ENCODE measurements at regions not wholly inside any gene's neighbourhood (a gene's known extent, or its start where the extent isn't known, plus 50 kb on each side); places are given as distances from the start of the nearest gene placed in this dataset.

- H3K4me1 ChIP-seq (ENCODE audit: low read length) = no peaks in the 10 kb centered on the region
- TF ChIP-seq CTCF (IDR thresholded peaks at IDR 0.05; ENCODE audit: low read depth, low read length) (no peak), EZH2phosphoT487 (IDR thresholded peaks at IDR 0.05; ENCODE audit: low read depth) (no peak)
- no peaks in the 10 kb centered on the region for H3K9me3 ChIP-seq (ENCODE audit: insufficient read depth, low read length)
- H3K4me2 ChIP-seq (ENCODE audit: low read length) = no peak overlapping the region
- no peaks in the 10 kb centered on the region for H3K79me2 ChIP-seq (ENCODE audit: low read length)
- H3K9ac ChIP-seq (ENCODE audit: low read length) = no peak overlapping the region
- no peaks in the 10 kb centered on the region for H3K27me3 ChIP-seq (ENCODE audit: low read depth, low read length)
- H4K20me1 ChIP-seq (ENCODE audit: insufficient read depth, low read length) = no peaks in the 10 kb centered on the region
- H2AFZ ChIP-seq (ENCODE audit: low read depth, low read length) = no peak overlapping the region
- no peaks in the 10 kb centered on the region for H3K36me3 ChIP-seq (replicated peaks; ENCODE audit: low read depth, low read length)
- no peak overlapping the region for H3K4me3 ChIP-seq (ENCODE audit: low read length)
- H3K27ac ChIP-seq (ENCODE audit: low read length) = no peak overlapping the region
These were observed 305.5 kb downstream of the FAT4 start for GRCh38 chr4:125620066-125620860.

- Histone ChIP-seq H3K9ac (ENCODE audit: low read length) (no peak overlapping the region), H2AFZ (ENCODE audit: low read depth, low read length) (no peak overlapping the region), H3K4me3 (ENCODE audit: low read length) (no peak overlapping the region), H4K20me1 (ENCODE audit: insufficient read depth, low read length) (no peaks in the 10 kb centered on the region), H3K27ac (ENCODE audit: low read length) (no peak overlapping the region), H3K9me3 (ENCODE audit: insufficient read depth, low read length) (no peaks in the 10 kb centered on the region), H3K36me3 (replicated peaks; ENCODE audit: low read depth, low read length) (no peaks in the 10 kb centered on the region), H3K27me3 (ENCODE audit: low read depth, low read length) (no peaks in the 10 kb centered on the region), H3K4me2 (ENCODE audit: low read length) (no peak overlapping the region), H3K4me1 (ENCODE audit: low read length) (no peaks in the 10 kb centered on the region), H3K79me2 (ENCODE audit: low read length) (no peaks in the 10 kb centered on the region)
- TF ChIP-seq EZH2phosphoT487 (IDR thresholded peaks at IDR 0.05; ENCODE audit: low read depth) (no peak), CTCF (IDR thresholded peaks at IDR 0.05; ENCODE audit: low read depth, low read length) (no peak)
These were observed 310.2 kb downstream of the FAT4 start for GRCh38 chr4:125624951-125625350.

GRCh38 chr4:125626946-125627345, 312.2 kb downstream of the FAT4 start:
- Histone ChIP-seq H3K27me3 (ENCODE audit: low read depth, low read length) (no peaks in the 10 kb centered on the region), H3K4me2 (ENCODE audit: low read length) (no peak overlapping the region), H3K9ac (ENCODE audit: low read length) (no peak overlapping the region), H3K4me3 (ENCODE audit: low read length) (no peak overlapping the region), H3K36me3 (replicated peaks; ENCODE audit: low read depth, low read length) (no peaks in the 10 kb centered on the region), H3K27ac (ENCODE audit: low read length) (no peak overlapping the region), H2AFZ (ENCODE audit: low read depth, low read length) (no peak overlapping the region), H3K4me1 (ENCODE audit: low read length) (no peaks in the 10 kb centered on the region), H3K9me3 (ENCODE audit: insufficient read depth, low read length) (no peaks in the 10 kb centered on the region), H3K79me2 (ENCODE audit: low read length) (no peaks in the 10 kb centered on the region), H4K20me1 (ENCODE audit: insufficient read depth, low read length) (no peaks in the 10 kb centered on the region)
- no peak for TF ChIP-seq EZH2phosphoT487 (IDR thresholded peaks at IDR 0.05; ENCODE audit: low read depth)
- no peak for TF ChIP-seq CTCF (IDR thresholded peaks at IDR 0.05; ENCODE audit: low read depth, low read length)

GRCh38 chr4:125639182-125639621, 324.4 kb downstream of the FAT4 start:
- Histone ChIP-seq H3K4me3 (ENCODE audit: low read length) (no peak overlapping the region), H4K20me1 (ENCODE audit: insufficient read depth, low read length) (no peaks in the 10 kb centered on the region), H3K4me2 (ENCODE audit: low read length) (no peak overlapping the region), H3K27ac (ENCODE audit: low read length) (no peak overlapping the region), H3K9me3 (ENCODE audit: insufficient read depth, low read length) (no peaks in the 10 kb centered on the region), H3K4me1 (ENCODE audit: low read length) (peaks cover 7% of the 10 kb centered on the region), H3K9ac (ENCODE audit: low read length) (no peak overlapping the region), H3K79me2 (ENCODE audit: low read length) (no peaks in the 10 kb centered on the region), H3K36me3 (replicated peaks; ENCODE audit: low read depth, low read length) (no peaks in the 10 kb centered on the region), H3K27me3 (ENCODE audit: low read depth, low read length) (no peaks in the 10 kb centered on the region), H2AFZ (ENCODE audit: low read depth, low read length) (no peak overlapping the region)
- no peak for TF ChIP-seq CTCF (IDR thresholded peaks at IDR 0.05; ENCODE audit: low read depth, low read length)
- no peak for TF ChIP-seq EZH2phosphoT487 (IDR thresholded peaks at IDR 0.05; ENCODE audit: low read depth)
